ENCODE measurements at regions not wholly inside any gene's neighbourhood (a gene's known extent, or its start where the extent isn't known, plus 50 kb on each side); places are given as distances from the start of the nearest gene placed in this dataset.

DNA sequence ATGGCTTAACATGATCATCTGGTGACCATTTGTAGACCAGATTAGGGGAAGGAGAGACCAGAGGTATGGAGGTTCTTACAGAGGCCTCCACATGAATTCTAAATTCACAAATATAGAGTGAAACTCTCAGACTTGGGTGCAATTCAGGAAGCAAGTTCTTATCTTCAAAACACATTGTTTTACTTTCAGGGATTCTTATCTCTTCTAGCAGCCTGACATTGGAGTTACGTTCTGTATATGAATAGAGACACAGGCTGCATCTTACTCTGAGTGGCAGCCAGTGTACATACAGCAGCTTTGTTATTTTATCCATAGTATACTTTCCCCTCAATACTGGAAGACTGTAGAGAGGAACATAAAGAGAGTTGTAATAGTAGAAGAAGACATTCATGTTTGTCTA, 1331.7 kb upstream of the WWC1 start:
- TF ChIP-seq, protein P1, sequence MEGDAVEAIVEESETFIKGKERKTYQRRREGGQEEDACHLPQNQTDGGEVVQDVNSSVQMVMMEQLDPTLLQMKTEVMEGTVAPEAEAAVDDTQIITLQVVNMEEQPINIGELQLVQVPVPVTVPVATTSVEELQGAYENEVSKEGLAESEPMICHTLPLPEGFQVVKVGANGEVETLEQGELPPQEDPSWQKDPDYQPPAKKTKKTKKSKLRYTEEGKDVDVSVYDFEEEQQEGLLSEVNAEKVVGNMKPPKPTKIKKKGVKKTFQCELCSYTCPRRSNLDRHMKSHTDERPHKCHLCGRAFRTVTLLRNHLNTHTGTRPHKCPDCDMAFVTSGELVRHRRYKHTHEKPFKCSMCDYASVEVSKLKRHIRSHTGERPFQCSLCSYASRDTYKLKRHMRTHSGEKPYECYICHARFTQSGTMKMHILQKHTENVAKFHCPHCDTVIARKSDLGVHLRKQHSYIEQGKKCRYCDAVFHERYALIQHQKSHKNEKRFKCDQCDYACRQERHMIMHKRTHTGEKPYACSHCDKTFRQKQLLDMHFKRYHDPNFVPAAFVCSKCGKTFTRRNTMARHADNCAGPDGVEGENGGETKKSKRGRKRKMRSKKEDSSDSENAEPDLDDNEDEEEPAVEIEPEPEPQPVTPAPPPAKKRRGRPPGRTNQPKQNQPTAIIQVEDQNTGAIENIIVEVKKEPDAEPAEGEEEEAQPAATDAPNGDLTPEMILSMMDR (conservative IDR thresholded peaks at IDR 0.05; ENCODE audit: low read length): no peak
- TF ChIP-seq EZH2phosphoT487 (IDR thresholded peaks at IDR 0.05; ENCODE audit: borderline replicate concordance, low read depth, low read length): no peak
